Body of pancreas (tissue), 4 donors: ENCODE measurements at regions not wholly inside any gene's neighbourhood (a gene's known extent, or its start where the extent isn't known, plus 50 kb on each side); places are given as distances from the start of the nearest gene placed in this dataset.

Experiments
- CTCF ChIP-seq, 7 experiments: fragments of 450-650 bp in 4 of 7; fragments of 200-600 bp in 3 of 7; sonication (generic) in 3 of 7; IDR thresholded peaks; one replicate each; pipeline ENCODE4 v1.5.1; 2016 to 2019; ENCODE audit warnings: antibody characterized with exemption in 7 of 7
- POLR2A ChIP-seq, 3 donors: fragments of 450-650 bp; IDR thresholded peaks; one replicate each; pipeline ENCODE4 v1.6.1; 2016; ENCODE audit warnings: antibody characterized with exemption in 3 of 3, mild to moderate bottlenecking in 2 of 3

- TF ChIP-seq POLR2A (IDR thresholded peaks at IDR 0.05), result no peak
- TF ChIP-seq CTCF (IDR thresholded peaks at IDR 0.05), result no peak
These were observed 388.8 kb upstream of the PDE3A start for GRCh38 chr12:19979584-19979983.
